Epithelial cell of proximal tubule (primary cell): ENCODE measurements at regions not wholly inside any gene's neighbourhood (a gene's known extent, or its start where the extent isn't known, plus 50 kb on each side); places are given as distances from the start of the nearest gene placed in this dataset.

Experiments used
- DNase-seq: peaks from one replicate; pipeline ENCODE4 v3.0.0-alpha.2; 2011; ENCODE audit warnings: low read depth
- H3K4me3 ChIP-seq: 2 replicates; pipeline ENCODE4 v1.5.1; 2011; ENCODE audit warnings: low read depth, mild to moderate bottlenecking, low read length
- TF ChIP-seq, protein P1 (sequence below): conservative IDR thresholded peaks from 2 replicates; pipeline ENCODE4 v1.5.1; 2012; ENCODE audit warnings: low read depth, mild to moderate bottlenecking, low read length

GRCh38 chr5:6083311-6083978 lies 294.9 kb downstream of the MED10 start:
- no peak for DNase-seq
- TF ChIP-seq, protein P1, sequence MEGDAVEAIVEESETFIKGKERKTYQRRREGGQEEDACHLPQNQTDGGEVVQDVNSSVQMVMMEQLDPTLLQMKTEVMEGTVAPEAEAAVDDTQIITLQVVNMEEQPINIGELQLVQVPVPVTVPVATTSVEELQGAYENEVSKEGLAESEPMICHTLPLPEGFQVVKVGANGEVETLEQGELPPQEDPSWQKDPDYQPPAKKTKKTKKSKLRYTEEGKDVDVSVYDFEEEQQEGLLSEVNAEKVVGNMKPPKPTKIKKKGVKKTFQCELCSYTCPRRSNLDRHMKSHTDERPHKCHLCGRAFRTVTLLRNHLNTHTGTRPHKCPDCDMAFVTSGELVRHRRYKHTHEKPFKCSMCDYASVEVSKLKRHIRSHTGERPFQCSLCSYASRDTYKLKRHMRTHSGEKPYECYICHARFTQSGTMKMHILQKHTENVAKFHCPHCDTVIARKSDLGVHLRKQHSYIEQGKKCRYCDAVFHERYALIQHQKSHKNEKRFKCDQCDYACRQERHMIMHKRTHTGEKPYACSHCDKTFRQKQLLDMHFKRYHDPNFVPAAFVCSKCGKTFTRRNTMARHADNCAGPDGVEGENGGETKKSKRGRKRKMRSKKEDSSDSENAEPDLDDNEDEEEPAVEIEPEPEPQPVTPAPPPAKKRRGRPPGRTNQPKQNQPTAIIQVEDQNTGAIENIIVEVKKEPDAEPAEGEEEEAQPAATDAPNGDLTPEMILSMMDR: no peak
- H3K4me3 ChIP-seq: no peak overlapping the region

DNA sequence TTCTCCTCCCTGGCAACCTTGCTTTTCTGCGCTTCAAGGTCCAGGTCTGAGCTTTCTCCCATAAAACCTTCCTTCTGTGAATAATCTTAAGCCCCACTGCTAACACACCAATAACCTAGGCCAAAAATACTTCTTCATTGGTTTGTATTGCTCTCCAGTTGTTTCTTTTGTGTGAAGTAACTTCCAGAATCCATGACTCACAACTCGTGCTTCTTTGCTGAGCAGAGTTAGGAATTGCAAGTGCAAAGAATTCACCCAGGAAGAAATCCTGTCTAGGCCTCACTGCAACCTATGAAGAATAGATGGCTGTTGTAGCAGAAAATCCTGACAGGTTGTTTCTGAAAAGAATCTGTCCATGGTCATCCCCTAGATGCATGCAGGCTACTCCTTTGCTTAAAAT lies 295.7 kb downstream of the MED10 start:
- no peak for DNase-seq
- TF ChIP-seq, protein P1: no peak
- no peak overlapping the region for H3K4me3 ChIP-seq

DNA sequence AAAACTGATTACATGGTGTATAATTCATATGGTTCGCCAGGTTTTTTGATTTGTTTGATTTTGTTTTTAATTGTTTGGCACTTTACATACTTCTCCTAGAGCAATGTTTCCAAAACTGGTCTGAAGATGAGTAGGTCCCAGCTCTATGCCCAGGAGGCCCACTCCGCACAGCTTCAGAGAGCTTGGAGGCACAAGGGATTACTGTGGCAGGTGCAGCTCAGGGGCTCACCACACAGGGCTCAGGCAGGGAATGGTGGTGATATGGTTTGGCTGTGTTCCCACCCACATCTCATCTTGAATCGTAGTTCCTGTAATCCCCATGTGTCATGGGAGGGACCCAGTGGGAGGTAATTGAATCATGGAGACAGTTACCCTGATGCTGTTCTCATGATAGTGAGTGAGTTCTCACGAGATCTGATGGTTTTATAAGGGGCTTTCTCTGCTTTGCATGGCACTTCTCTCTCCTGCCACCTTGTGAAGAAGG lies 296.6 kb downstream of the MED10 start:
- TF ChIP-seq, protein P1: no peak
- H3K4me3 ChIP-seq: no peak overlapping the region
- no peak for DNase-seq

DNA sequence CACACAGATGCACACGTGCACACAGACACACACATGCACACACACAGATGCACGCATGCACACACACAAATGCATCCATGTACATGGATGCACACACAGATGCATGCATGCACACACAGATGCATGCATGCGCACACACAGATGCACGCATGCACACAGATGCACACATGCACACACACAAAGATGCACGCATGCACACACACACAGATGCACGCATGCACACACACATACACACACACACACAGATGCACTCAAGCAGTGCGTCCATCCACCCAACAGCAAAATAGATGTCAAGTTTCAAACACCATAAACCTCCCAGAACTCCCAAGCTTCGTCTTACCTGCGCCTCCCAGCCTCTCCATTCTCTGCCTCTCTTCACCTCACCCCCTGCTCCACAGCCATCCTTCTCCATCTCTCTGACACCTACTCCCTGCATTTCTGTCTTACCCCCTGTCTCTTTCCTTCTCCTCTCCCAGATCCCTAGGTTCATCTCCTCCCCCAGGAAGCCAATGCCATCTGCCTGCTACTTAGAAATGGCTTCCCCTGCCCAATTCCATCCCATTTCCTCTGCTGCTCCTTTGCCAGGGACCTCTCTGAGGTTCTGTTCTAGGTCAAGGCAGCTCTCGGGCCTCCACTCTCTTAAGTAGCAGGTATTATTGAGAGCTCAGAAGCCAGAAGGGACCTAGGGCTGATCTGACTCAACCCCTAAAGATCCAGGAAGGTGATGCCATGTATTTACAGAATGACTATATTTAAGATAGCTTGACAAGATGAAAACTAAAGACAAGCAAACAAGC lies 297.2 kb downstream of the MED10 start:
- TF ChIP-seq, protein P1: no peak
- no peak overlapping the region for H3K4me3 ChIP-seq
- DNase-seq: no peak

DNA sequence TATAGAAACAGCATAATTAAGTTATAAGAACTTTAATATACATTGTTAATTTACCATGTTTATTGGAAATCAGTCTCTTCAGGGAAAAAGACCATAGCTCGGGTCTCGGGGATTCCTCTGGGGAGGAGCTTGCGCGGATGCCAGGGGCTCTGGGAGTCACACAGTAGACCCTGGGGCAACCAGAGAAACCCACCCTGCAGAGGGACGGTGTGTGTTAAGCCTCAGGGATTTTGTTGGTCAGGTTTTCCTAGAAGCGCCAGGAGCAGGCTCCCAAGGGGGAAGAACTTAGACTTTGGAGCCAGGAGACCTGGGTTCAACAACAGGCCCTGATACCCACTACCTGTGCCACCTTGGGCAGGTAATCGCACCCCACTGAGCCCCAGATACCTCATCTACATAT lies 297.9 kb downstream of the MED10 start:
- no peak overlapping the region for H3K4me3 ChIP-seq
- DNase-seq: no peak
- TF ChIP-seq, protein P1: no peak

- TF ChIP-seq, protein P1: no peak
- DNase-seq: no peak
Observed at GRCh38 chr5:6078881-6079280, 299.5 kb downstream of the MED10 start.

More at GRCh38 chr5:6078881-6079280, 299.5 kb downstream of the MED10 start:
- no peak overlapping the region for H3K4me3 ChIP-seq
